GM13976 (cell line): ENCODE measurements at regions not wholly inside any gene's neighbourhood (a gene's known extent, or its start where the extent isn't known, plus 50 kb on each side); places are given as distances from the start of the nearest gene placed in this dataset.

Experiments used
- DNase-seq: peaks from one replicate; pipeline ENCODE4 v3.0.0; 2012; ENCODE audit warnings: low spot score
- in situ Hi-C: fragments of 300-500 bp; cut with MboI; formaldehyde crosslinking; loops from one replicate; pipeline ENCODE4 v1.12.0; 2022; ENCODE audit warnings: low sequenced_read_pairs, mixed read lengths, inconsistent platforms; ENCODE audit not compliant: unreplicated experiment
- TF ChIP-seq, protein P1 (sequence below): IDR thresholded peaks from 2 replicates; pipeline ENCODE4 v1.5.1; 2012; ENCODE audit warnings: borderline replicate concordance, mild to moderate bottlenecking; ENCODE audit not compliant: insufficient read depth; ENCODE audit errors: extremely low read depth, missing control alignments, control extremely low read depth

DNA sequence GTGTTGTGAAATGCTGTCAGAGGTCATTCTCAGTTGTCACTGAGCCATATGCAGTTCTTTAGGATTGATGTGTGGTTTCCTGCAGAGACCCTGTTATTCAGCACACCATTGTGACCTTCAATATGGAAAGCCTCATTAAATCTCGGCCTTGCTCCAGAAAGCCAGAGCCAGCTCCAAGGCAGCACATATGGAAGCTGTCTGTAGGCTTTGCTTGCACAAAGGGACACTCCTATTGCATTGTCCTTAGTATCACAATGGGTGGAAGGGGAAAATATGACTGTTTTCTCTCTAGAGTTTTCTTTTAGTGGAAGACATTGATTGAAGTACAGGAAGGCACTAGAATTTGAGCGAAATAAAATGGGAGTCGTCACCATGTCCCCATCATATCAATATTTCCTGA lies 179.0 kb downstream of the CEP135 start:
- in situ Hi-C loops: no loop called here
- no peak for DNase-seq

DNA sequence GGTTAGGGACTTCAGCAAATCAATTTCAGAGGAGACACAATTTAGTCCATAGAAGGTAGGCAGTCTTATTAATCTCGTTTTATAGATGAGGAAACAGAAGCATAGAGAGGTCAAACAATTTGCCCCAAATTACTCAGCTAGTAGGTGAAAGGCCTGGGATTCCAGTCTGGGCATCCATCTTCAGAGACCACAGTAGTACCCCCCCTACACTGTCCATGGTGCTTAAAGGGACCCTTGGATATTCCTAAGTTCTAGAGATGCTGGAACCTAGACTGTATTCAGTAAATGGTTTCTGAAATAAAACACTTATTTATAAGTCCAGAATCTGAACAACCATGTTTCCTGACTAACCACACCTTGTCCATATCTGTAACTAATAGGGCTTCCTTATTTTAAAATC lies 174.8 kb downstream of the CEP135 start:
- DNase-seq: no peak
- in situ Hi-C loops: no loop called here
- TF ChIP-seq, protein P1, sequence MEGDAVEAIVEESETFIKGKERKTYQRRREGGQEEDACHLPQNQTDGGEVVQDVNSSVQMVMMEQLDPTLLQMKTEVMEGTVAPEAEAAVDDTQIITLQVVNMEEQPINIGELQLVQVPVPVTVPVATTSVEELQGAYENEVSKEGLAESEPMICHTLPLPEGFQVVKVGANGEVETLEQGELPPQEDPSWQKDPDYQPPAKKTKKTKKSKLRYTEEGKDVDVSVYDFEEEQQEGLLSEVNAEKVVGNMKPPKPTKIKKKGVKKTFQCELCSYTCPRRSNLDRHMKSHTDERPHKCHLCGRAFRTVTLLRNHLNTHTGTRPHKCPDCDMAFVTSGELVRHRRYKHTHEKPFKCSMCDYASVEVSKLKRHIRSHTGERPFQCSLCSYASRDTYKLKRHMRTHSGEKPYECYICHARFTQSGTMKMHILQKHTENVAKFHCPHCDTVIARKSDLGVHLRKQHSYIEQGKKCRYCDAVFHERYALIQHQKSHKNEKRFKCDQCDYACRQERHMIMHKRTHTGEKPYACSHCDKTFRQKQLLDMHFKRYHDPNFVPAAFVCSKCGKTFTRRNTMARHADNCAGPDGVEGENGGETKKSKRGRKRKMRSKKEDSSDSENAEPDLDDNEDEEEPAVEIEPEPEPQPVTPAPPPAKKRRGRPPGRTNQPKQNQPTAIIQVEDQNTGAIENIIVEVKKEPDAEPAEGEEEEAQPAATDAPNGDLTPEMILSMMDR: no peak

More for the DNA sequence above, 179.0 kb downstream of the CEP135 start:
- TF ChIP-seq, protein P1: no peak

DNA sequence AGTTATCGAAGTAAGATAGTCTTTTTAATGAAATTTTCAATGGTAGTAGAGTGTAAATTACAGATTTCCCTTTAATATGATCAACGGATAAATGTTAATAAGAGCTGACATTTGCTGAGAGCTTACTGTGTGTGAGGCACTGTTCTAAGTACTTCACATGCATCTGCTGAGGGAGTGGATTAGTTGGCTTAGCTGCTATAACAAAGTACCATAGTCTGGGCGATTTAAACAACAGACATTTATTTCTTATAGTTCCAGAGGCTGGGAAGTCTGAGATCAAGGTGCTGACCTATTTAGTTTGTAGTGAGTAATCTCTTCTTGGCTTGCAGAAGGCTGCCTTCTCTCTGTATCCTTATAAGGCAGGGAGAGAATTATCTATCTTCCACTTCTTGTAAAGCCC lies 174.3 kb downstream of the CEP135 start:
- TF ChIP-seq, protein P1: no peak
- in situ Hi-C loops: no loop called here
- no peak for DNase-seq

DNA sequence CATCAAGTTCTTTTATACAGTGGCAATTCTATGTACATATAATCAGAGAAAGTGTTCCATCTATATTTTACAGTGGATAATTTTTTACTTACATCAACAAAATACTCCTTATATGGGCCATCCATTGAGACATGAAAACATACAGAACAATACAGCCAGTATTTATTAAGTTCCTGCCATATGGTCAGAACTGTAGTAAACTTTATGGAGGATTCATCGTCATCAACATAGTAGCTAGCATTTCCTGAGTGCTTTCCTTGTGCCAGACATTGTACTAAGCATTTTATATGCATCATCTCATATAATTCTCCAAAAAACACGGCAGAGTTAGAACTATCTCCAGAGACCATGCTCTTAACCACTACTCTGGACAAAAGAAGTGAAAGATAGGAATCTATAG lies 170.1 kb downstream of the CEP135 start:
- in situ Hi-C loops: no loop called here
- no peak for DNase-seq
- TF ChIP-seq, protein P1: no peak

DNA sequence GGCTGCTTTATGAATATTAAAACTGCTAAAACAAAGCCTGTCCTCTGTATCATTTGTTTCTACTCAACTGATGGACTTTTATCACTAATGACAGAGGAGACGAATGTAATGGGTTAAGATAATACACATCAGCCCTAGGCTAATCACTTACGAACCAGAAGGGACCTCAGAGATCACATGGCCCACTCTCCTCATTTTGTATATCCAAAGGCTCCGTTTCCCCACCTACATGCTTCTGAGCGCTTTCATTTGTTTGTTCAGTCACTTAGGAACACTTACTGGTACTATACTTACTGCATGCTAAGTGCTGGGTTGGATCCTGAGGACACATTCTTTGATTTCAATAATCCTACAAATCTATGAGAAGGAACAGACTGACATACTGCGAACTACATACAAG lies 169.3 kb downstream of the CEP135 start:
- in situ Hi-C loops: no loop called here

DNA sequence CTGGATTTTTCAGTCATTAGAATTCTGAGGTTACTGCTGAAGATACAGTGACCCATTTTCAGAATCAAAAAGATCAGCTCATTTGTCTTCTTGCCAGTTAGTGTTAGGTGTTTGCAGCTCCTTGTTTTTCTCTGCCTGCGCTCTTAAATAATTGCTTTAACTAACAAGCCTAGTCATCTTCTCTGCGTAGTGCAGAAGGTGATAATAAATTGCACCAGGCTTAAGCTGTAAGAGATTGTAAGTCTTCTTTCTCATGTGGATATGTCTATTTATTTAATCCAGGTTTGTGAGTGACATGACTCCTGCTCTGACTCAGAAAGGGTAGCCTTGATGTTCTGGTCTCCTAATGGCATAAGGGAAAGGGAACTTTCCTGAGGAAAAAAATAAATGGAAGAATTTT lies 167.2 kb downstream of the CEP135 start:
- in situ Hi-C loops: no loop called here
- TF ChIP-seq, protein P1: no peak
- no peak for DNase-seq

More for the DNA sequence above, 169.3 kb downstream of the CEP135 start:
- TF ChIP-seq, protein P1: no peak
- DNase-seq: no peak

DNA sequence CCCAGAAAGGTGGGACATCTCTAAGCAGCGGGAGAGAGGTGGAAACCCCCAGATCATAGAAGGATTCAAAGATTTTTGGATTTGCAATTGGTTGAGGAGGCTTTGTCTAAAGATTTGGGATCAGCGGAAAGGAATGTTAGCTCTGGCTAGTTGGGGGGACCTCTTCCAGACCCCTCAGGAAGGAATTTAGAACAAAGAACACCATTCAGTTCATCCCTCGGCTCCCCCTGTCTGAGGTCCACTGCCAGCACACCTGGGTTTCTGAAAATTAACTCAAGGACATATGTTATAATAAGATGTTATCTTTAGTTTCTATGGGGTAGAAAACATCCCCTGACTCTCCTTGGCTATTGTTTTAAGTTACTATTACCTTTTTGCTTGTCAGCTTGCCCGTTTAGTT lies 163.6 kb downstream of the CEP135 start:
- in situ Hi-C loops: no loop called here
- TF ChIP-seq, protein P1: no peak
- DNase-seq: no peak
